Mucosa of rectum (tissue), 2 donors: ENCODE measurements at regions not wholly inside any gene's neighbourhood (a gene's known extent, or its start where the extent isn't known, plus 50 kb on each side); places are given as distances from the start of the nearest gene placed in this dataset.

ENCODE experiments used
- H3K27ac ChIP-seq, 2 donors: one replicate each; pipeline ENCODE4 v1.7.0; 2013; ENCODE audit warnings: inconsistent platforms in 2 of 2, low read depth in 2 of 2, low read length in 2 of 2
- H3K27me3 ChIP-seq, 2 donors: one replicate each; pipeline ENCODE4 v1.7.0; 2013; ENCODE audit warnings: low read length in 2 of 2; ENCODE audit not compliant: control insufficient read depth in 2 of 2, insufficient read depth in 2 of 2
- H3K36me3 ChIP-seq, 2 donors: one replicate each; pipeline ENCODE4 v1.7.0; 2013; ENCODE audit warnings: low read length in 2 of 2; ENCODE audit not compliant: control insufficient read depth in 2 of 2, insufficient read depth in 2 of 2
- H3K4me1 ChIP-seq, 2 donors: one replicate each; pipeline ENCODE4 v1.7.0; 2013; ENCODE audit warnings: low read length in 2 of 2, mild to moderate bottlenecking in 1 of 2; ENCODE audit not compliant: control insufficient read depth in 2 of 2, insufficient read depth in 2 of 2
- H3K4me3 ChIP-seq, 2 donors: one replicate each; pipeline ENCODE4 v1.7.0; 2013; ENCODE audit warnings: low read length in 2 of 2
- H3K9ac ChIP-seq, 2 donors: one replicate each; pipeline ENCODE4 v1.7.0; 2013; ENCODE audit warnings: low read length in 2 of 2, low read depth in 1 of 2, mild to moderate bottlenecking in 1 of 2
- H3K9me3 ChIP-seq, 2 donors: one replicate each; pipeline ENCODE4 v1.7.0; 2013; ENCODE audit warnings: low read length in 2 of 2; ENCODE audit not compliant: control insufficient read depth in 2 of 2
- donor health status: healthy.
- donor health status: Normal muscosa, but diverticular disease.

GRCh38 chr13:111575719-111576118 lies 255.3 kb downstream of the TEX29 start:
- no peaks in the 10 kb centered on the region for H3K4me1 ChIP-seq
- H3K27me3 ChIP-seq: no peaks in the 10 kb centered on the region
- H3K9me3 ChIP-seq: peaks cover 5 to 11% of the 10 kb centered on the region in 2 donors
- H3K36me3 ChIP-seq: no peaks in the 10 kb centered on the region
- H3K9ac ChIP-seq: no peak overlapping the region
- no peak overlapping the region for H3K27ac ChIP-seq
- no peak overlapping the region for H3K4me3 ChIP-seq

DNA sequence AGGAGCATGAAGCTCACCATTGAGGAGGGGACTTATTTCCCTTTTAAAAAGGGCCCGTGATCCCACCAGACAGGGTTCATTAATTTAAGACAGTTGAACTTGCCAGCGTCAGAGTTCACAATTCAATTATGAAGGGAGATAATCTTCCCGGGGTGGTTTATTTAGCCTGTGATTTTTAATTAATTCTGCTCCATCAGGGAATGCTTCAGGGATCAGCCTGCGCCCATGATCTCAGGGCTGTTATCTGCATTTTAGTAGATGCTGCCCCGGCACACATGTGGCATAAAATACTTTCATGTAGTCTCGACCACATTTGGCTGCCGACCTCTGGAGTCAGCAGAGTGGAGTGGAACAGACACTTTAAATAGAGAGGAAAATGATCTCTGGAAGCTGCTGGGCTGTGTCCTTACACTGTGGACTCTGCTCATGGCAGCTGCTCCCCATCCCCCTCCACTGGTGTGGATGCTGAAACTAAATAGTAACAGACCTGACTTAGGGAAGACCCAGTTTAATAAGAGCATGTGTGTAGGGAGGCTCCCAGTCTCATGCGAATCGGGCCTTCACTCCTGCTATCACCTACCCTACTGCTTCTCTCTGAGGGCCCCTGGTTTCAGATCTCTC lies 256.9 kb downstream of the TEX29 start:
- peaks cover 5 to 11% of the 10 kb centered on the region in 2 donors for H3K9me3 ChIP-seq
- no peaks in the 10 kb centered on the region for H3K27me3 ChIP-seq
- H3K4me3 ChIP-seq: no peak overlapping the region
- no peaks in the 10 kb centered on the region for H3K4me1 ChIP-seq
- no peak overlapping the region for H3K9ac ChIP-seq
- H3K36me3 ChIP-seq: no peaks in the 10 kb centered on the region
- no peak overlapping the region for H3K27ac ChIP-seq

DNA sequence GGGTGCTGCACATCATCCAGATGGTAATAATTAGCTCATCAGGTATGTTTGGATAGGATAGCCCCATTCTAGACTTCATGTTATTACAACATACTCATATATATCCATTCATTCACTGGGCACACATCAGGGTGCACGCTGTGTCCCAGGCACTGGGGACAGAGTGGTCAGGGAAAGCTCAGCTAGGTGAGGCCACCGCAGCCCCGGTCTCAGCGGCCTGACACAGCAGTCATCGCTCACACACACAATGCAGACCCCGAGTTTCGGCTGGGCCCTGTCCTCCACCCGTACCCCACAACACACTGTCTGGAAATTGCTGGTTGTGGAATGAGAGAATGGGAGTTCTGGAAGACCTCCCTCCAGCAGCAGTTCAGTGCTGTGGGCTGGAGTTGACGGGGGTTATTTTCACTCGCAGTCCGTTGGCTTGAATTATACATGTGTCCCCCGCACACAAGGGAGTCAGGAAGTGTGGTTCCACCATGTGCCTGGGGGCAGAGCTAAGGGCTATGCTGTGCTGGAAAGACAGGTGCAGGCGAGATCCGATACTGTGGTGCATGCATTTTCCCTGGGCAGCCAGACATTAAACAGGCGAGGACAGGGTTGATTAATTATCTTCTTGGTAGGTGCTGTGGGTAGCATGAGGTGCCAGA lies 257.6 kb downstream of the TEX29 start:
- Histone ChIP-seq H3K9ac (no peak overlapping the region), H3K36me3 (no peaks in the 10 kb centered on the region), H3K4me1 (no peaks in the 10 kb centered on the region), H3K27me3 (no peaks in the 10 kb centered on the region), H3K4me3 (no peak overlapping the region), H3K27ac (no peak overlapping the region), H3K9me3 (peaks cover 5 to 11% of the 10 kb centered on the region in 2 donors)

DNA sequence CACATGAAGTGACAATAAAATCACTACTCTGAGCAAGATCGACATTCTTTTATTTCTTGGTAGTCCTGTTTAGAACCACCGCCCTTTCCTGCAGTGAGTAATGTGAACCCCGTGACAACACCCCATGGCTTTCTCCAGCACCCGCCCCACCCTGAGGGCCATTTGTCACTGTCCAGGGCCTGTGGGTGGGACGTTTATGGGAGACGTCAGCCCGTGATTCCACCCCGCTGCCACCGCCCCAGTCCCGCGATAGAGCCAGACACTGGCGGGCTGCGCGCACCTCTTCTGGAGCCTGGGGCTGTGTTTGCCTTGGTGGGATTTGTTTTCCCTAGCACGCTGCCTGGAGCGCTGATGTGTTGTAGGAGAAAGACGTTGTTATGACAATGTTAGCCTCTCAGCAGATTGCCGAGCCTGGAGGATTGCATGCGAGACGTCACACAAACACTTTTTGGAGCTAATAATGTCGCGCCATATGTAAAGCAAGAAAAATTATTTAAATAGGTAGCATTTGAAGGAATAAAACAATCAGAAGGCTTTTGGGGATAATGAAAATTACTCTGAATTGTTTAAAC lies 263.7 kb downstream of the TEX29 start:
- Histone ChIP-seq H3K36me3 (no peaks in the 10 kb centered on the region), H3K4me3 (no peak overlapping the region), H3K27me3 (no peaks in the 10 kb centered on the region), H3K9me3 (no peaks in the 10 kb centered on the region), H3K9ac (no peak overlapping the region), H3K4me1 (peaks cover 0 to 2% of the 10 kb centered on the region in 2 donors), H3K27ac (no peak overlapping the region)

GRCh38 chr13:111584870-111585269 lies 264.4 kb downstream of the TEX29 start:
- H3K4me1 ChIP-seq: peaks cover 0 to 2% of the 10 kb centered on the region in 2 donors

GRCh38 chr13:111586291-111586690 lies 265.8 kb downstream of the TEX29 start:
- Histone ChIP-seq H3K9ac (no peak overlapping the region), H3K27me3 (no peaks in the 10 kb centered on the region), H3K4me1 (peaks cover 0 to 2% of the 10 kb centered on the region in 2 donors), H3K27ac (no peak overlapping the region), H3K4me3 (no peak overlapping the region), H3K36me3 (no peaks in the 10 kb centered on the region), H3K9me3 (no peaks in the 10 kb centered on the region)

More at GRCh38 chr13:111584870-111585269, 264.4 kb downstream of the TEX29 start:
- Histone ChIP-seq H3K4me3 (no peak overlapping the region), H3K27me3 (no peaks in the 10 kb centered on the region), H3K9ac (no peak overlapping the region), H3K36me3 (no peaks in the 10 kb centered on the region), H3K27ac (no peak overlapping the region), H3K9me3 (no peaks in the 10 kb centered on the region)

GRCh38 chr13:111587249-111587648 lies 266.8 kb downstream of the TEX29 start:
- Histone ChIP-seq H3K9me3 (no peaks in the 10 kb centered on the region), H3K27me3 (no peaks in the 10 kb centered on the region)

GRCh38 chr13:111589321-111589720 lies 268.9 kb downstream of the TEX29 start:
- H3K9me3 ChIP-seq: no peaks in the 10 kb centered on the region
- no peaks in the 10 kb centered on the region for H3K36me3 ChIP-seq
- H3K4me1 ChIP-seq: no peaks in the 10 kb centered on the region

More at GRCh38 chr13:111587249-111587648, 266.8 kb downstream of the TEX29 start:
- H3K27ac ChIP-seq: no peak overlapping the region
- no peak overlapping the region for H3K4me3 ChIP-seq
- H3K36me3 ChIP-seq: no peaks in the 10 kb centered on the region
- no peak overlapping the region for H3K9ac ChIP-seq
- peaks cover 0 to 2% of the 10 kb centered on the region in 2 donors for H3K4me1 ChIP-seq

GRCh38 chr13:111589992-111590391 lies 269.6 kb downstream of the TEX29 start:
- no peaks in the 10 kb centered on the region for H3K4me1 ChIP-seq
- H3K27me3 ChIP-seq: no peaks in the 10 kb centered on the region

More at GRCh38 chr13:111589321-111589720, 268.9 kb downstream of the TEX29 start:
- no peak overlapping the region for H3K9ac ChIP-seq
- no peak overlapping the region for H3K27ac ChIP-seq
- no peak overlapping the region for H3K4me3 ChIP-seq
- H3K27me3 ChIP-seq: no peaks in the 10 kb centered on the region

DNA sequence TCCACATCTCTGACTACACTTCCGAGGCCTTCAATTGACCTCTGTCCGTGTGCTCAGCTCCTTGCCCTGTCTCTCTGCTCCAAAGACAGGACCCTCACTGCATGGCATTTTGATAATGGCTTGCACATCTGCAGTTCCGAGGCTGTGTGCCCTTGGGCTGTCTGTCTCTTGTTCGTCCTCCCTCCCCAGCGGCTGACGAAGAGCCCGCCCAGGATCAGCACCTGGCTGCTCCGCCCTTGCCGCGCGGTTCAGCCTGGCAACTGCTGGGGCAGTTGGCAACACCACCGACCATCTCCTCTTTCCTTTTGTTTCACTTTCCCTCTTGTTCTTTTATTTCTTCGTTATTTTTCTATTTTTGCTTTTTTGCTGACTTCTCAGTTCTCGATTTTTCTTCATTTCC lies 270.4 kb downstream of the TEX29 start:
- no peak overlapping the region for H3K9ac ChIP-seq
- H3K4me1 ChIP-seq: no peaks in the 10 kb centered on the region
- no peaks in the 10 kb centered on the region for H3K27me3 ChIP-seq
- H3K9me3 ChIP-seq: no peaks in the 10 kb centered on the region
- no peak overlapping the region for H3K27ac ChIP-seq
- no peaks in the 10 kb centered on the region for H3K36me3 ChIP-seq
- no peak overlapping the region for H3K4me3 ChIP-seq

More at GRCh38 chr13:111589992-111590391, 269.6 kb downstream of the TEX29 start:
- Histone ChIP-seq H3K36me3 (no peaks in the 10 kb centered on the region), H3K27ac (no peak overlapping the region), H3K9me3 (no peaks in the 10 kb centered on the region), H3K4me3 (no peak overlapping the region), H3K9ac (no peak overlapping the region)
